Heart right ventricle (tissue), 16 donors: ENCODE measurements at regions not wholly inside any gene's neighbourhood (a gene's known extent, or its start where the extent isn't known, plus 50 kb on each side); places are given as distances from the start of the nearest gene placed in this dataset.

Experiments used
- ATAC-seq, 8 donors: fragments of 200-7000 bp; cut with Tn5 transposase; one replicate each; pipeline ENCODE4 v1.9.1; 2020; ENCODE audit warnings: mild to moderate bottlenecking in 8 of 8, moderate library complexity in 8 of 8, moderate number of reproducible peaks in 1 of 8
- DNase-seq, 2 donors: peaks; one replicate each; pipeline ENCODE4 v3.0.0-alpha.2; 2020
- H3K27ac ChIP-seq, 10 donors: fragments of 200-600 bp; sonication (generic) in 2 of 10; one replicate each; pipeline versions ENCODE4 v1.5.0 to v1.8.0; 2020 to 2022; ENCODE audit warnings: mild to moderate bottlenecking in 3 of 10
- H3K27me3 ChIP-seq, 7 donors: fragments of 200-600 bp; one replicate each; pipeline ENCODE4 v1.8.0; 2021 to 2022; ENCODE audit warnings: mild to moderate bottlenecking in 2 of 7
- H3K36me3 ChIP-seq, 9 donors: fragments of 200-600 bp; sonication (generic) in 1 of 9; one replicate each; pipeline versions ENCODE4 v1.5.0 to v1.8.0; 2020 to 2022; ENCODE audit warnings: mild to moderate bottlenecking in 2 of 9
- H3K4me1 ChIP-seq, 9 donors: fragments of 200-600 bp; sonication (generic) in 1 of 9; one replicate each; pipeline versions ENCODE4 v1.5.0 to v1.8.0; 2020 to 2022; ENCODE audit warnings: mild to moderate bottlenecking in 4 of 9
- H3K4me3 ChIP-seq, 10 donors: fragments of 200-600 bp; sonication (generic) in 2 of 10; one replicate each; pipeline versions ENCODE4 v1.5.0 to v1.8.0; 2020 to 2022; ENCODE audit warnings: mild to moderate bottlenecking in 7 of 10, moderate library complexity in 2 of 10
- H3K9me3 ChIP-seq, 11 donors: fragments of 200-600 bp in 10 of 11; sonication (generic) in 2 of 11; one replicate each; pipeline versions ENCODE4 v1.5.0 to v1.8.0; 2013 to 2022; ENCODE audit warnings: mild to moderate bottlenecking in 2 of 11, control low read depth in 1 of 11, moderate library complexity in 1 of 11
- CTCF ChIP-seq, 9 donors: fragments of 200-600 bp; sonication (generic) in 2 of 9; IDR thresholded peaks; one replicate each; pipeline versions ENCODE4 v1.5.0 to v1.8.0; 2021 to 2022; ENCODE audit warnings: antibody characterized with exemption in 9 of 9, mild to moderate bottlenecking in 5 of 9, moderate library complexity in 1 of 9
- WGBS, 2 donors: extraction: QIAGEN DNeasy Blood & Tissue Kit; methylation state at CpG; one replicate each; pipeline ENCODE4 v1.1.7; 2013; ENCODE audit warnings: inconsistent platforms in 1 of 2; 5-methylcytosine and 5-hydroxymethylcytosine counted together
- intact Hi-C, 10 donors: fragments of 100-400 bp; cut with DNase I; formaldehyde crosslinking; loops; one replicate each; pipeline versions ENCODE4 v1.11.1 to v1.14.2; 2022
- donor health status: Arrhythmogenic right ventricular cardiomyopathy.
- donor health status: ischemic (EF 13 %, LVEDD 7.1; RV severe dilation, severe dysfunction).
- donor health status: healthy with polysubstance abuse.
- donor health status: DM: no; HTN: yes; CAD: no.
- donor health status: DM: no; HTN: no; CAD: no.
- donor health status: ischemic (EF 25% LVEDD 6.9; RV normal size, moderate dysfunction).
- donor health status: ischemic (EF 25% LVEDD 5.7; RV mildly dilated, moderate dysfunction).
- donor health status: healthy.
- donor health status: DM: yes; HTN: yes; CAD: no.
- donor health status: Ischemic cardiomyopathy.
- donor health status: ischemic (EF 35%, LVEDD 5.7; RV mildly dilated, moderate dysfunction).
- donor health status: nonischemic (EF 11% LVEDD 7.7; RV severe dilation, severe dysfunction).
- donor health status: DM: yes; HTN: yes; CAD: no.
- donor health status: PGD.
- donor health status: ischemic (EF 29% LVEDD 5.4; RV normal size, mild dysfunction).
- donor health status: nonischemic (EF 23%, LVEDD 6.1; RV moderate dilation, normal function).

GRCh38 chr2:239756031-239756789, 268.9 kb downstream of the NDUFA10 start:
- H3K36me3 ChIP-seq, result no peaks in the 10 kb centered on the region
- 51 to 58% methylated on average over 10 of the region's 10 CpGs for WGBS, 2 donors
- no peak for TF ChIP-seq CTCF (IDR thresholded peaks at IDR 0.05)
- ATAC-seq, result no peak
- H3K9me3 ChIP-seq, result peaks cover 0 to 13% (median 4%) of the 10 kb centered on the region in 11 donors
- H3K27ac ChIP-seq, result no peak overlapping the region
- no peak overlapping the region for H3K4me3 ChIP-seq
- intact Hi-C loops, result no loop called here
- peaks cover 0 to 35% (median 15%) of the 10 kb centered on the region in 7 donors for H3K27me3 ChIP-seq
- no peak for DNase-seq
- H3K4me1 ChIP-seq, result peaks cover 0 to 20% (median 9%) of the 10 kb centered on the region in 9 donors

GRCh38 chr2:239753401-239753837, 271.7 kb downstream of the NDUFA10 start:
- Histone ChIP-seq H3K36me3 (no peaks in the 10 kb centered on the region), H3K9me3 (no peaks in the 10 kb centered on the region), H3K27ac (no peak overlapping the region), H3K27me3 (peaks cover 0 to 44% (median 20%) of the 10 kb centered on the region in 7 donors), H3K4me3 (no peak overlapping the region), H3K4me1 (peaks cover 0 to 20% (median 9%) of the 10 kb centered on the region in 9 donors)
- TF ChIP-seq CTCF (IDR thresholded peaks at IDR 0.05), result no peak
- DNase-seq (no peak), ATAC-seq (no peak)
- intact Hi-C loops, result no loop called here
- 78 to 79% methylated on average over 14 of the region's 14 CpGs for whole genome bisulfite sequencing, 2 donors

- H3K27me3 ChIP-seq, result peaks cover 0 to 45% (median 20%) of the 10 kb centered on the region in 7 donors
- H3K9me3 ChIP-seq, result no peaks in the 10 kb centered on the region
- H3K4me3 ChIP-seq, result no peak overlapping the region
- no peaks in the 10 kb centered on the region for H3K36me3 ChIP-seq
- intact Hi-C loops, result no loop called here
- peaks cover 0 to 20% (median 9%) of the 10 kb centered on the region in 9 donors for H3K4me1 ChIP-seq
- DNase-seq (no peak), ATAC-seq (no peak)
- WGBS, 2 donors, result 84 to 87% methylated on average over 13 of the region's 13 CpGs
- no peak overlapping the region for H3K27ac ChIP-seq
- no peak for TF ChIP-seq CTCF (IDR thresholded peaks at IDR 0.05)
Measured at GRCh38 chr2:239752951-239753350, 272.2 kb downstream of the NDUFA10 start.

DNA sequence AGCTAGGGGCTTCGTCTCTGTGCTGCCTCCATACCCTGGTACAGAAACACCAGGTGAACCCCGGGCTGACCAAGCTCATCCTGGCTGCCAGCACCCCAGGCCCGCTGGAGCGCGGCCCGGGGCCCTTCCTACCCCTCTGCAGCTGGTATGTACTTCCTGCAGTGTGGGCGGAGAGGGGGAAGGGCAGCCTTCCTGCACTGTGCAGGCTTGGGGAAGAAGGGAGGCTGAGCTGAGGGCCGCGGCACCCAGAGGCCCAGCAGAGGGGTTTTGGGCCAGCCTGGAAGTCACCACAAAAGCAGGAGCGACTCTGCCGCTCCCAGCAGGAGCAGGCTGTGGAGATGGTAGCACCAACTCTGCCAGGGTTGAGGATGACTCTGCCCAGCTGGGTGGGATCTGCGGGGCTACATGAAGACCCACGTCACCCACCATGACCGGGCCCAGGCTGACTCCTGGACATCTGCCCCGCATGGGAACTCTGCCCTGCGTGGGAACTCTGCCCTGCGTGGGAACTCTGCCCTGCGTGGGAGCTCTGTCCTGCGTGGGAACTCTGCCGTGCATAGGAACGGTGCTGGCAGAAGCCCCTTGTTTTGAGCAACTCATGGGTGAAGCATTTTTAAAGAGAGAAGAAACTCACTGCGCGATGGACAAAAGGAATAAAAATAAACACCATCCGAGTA, 273.3 kb downstream of the NDUFA10 start:
- Histone ChIP-seq H3K27me3 (peaks cover 0 to 51% (median 28%) of the 10 kb centered on the region in 7 donors), H3K36me3 (no peaks in the 10 kb centered on the region), H3K9me3 (no peaks in the 10 kb centered on the region), H3K27ac (no peak overlapping the region), H3K4me3 (no peak overlapping the region), H3K4me1 (peaks cover 0 to 17% (median 5%) of the 10 kb centered on the region in 9 donors)
- no peak for TF ChIP-seq CTCF (IDR thresholded peaks at IDR 0.05)
- intact Hi-C loops, result no loop called here
- WGBS, 2 donors, result 52 to 60% methylated on average over 22 to 24 of the region's 24 CpGs
- ATAC-seq (peak; percentile 22 to 78 (median 57)), DNase-seq (peak; percentile 14 to 35)
